ENCODE measurements at regions not wholly inside any gene's neighbourhood (a gene's known extent, or its start where the extent isn't known, plus 50 kb on each side); places are given as distances from the start of the nearest gene placed in this dataset.
"Not testable (repeated sequence)": the region's sequence is repeated elsewhere in the genome, so short reads cannot be mapped to it uniquely, and the experiment has no call there.

DNA sequence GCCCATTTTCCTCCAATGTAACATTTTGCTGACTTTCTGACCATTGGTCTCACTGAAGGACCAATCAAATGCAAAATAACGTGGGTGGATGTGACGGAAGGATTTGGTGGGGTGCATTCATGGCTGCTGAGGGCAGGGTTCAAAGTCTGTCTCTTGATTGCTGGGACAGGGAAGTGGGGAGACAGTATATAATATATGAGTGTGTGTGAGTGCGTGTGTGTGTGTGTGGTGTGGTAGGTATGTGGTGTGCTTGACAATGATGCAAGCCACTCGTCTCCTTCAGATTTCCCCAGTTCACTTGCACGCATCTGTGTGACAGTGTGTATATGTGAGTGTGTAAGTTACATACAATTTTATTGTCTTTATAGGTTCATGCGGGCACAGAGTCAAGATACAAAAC is 477.3 kb downstream of the DIRAS2 start:
- no peak for DNase-seq (ENCODE audit: low read depth in 2 of 2)
- H3K4me3 ChIP-seq (replicated peaks in 1 of 2; ENCODE audit: low read depth in 2 of 2, low read length in 2 of 2) = no peak overlapping the region
- TF ChIP-seq CTCF (IDR thresholded peaks at IDR 0.05; ENCODE audit: low read depth, low read length) = no peak

DNA sequence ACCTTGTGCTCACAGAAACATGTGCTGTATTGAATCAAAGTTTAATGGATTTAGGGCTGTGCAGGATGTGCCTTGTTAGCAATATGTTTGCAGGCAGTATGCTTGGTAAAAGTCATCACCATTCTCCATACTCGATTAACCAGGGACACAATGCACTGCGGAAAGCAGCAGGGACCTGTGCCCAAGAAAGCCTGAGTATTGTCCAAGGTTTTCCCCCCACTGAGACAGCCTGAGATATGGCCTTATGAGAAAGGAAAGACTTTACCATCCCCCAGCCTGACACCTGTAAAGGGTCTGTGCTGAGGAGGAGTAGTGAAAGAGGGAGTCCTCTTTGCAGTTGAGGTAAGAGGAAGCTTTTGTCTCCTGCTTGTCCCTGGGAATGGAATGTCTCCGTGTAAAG is 476.2 kb downstream of the DIRAS2 start:
- DNase-seq (ENCODE audit: low read depth in 2 of 2); H3K4me3 ChIP-seq (replicated peaks in 1 of 2; ENCODE audit: low read depth in 2 of 2, low read length in 2 of 2): not testable (repeated sequence)

- no peak overlapping the region for H3K4me3 ChIP-seq (replicated peaks in 1 of 2; ENCODE audit: low read depth in 2 of 2, low read length in 2 of 2)
- DNase-seq (ENCODE audit: low read depth in 2 of 2) = no peak
- TF ChIP-seq CTCF (IDR thresholded peaks at IDR 0.05; ENCODE audit: low read depth, low read length) = no peak
Measured at GRCh38 chr9:90167914-90168313, 474.7 kb downstream of the DIRAS2 start.

- no peak overlapping the region for H3K4me3 ChIP-seq (replicated peaks in 1 of 2; ENCODE audit: low read depth in 2 of 2, low read length in 2 of 2)
- DNase-seq (ENCODE audit: low read depth in 2 of 2) = no peak
- TF ChIP-seq CTCF (IDR thresholded peaks at IDR 0.05; ENCODE audit: low read depth, low read length) = no peak
Measured at GRCh38 chr9:90169490-90169889, 473.1 kb downstream of the DIRAS2 start.

DNA sequence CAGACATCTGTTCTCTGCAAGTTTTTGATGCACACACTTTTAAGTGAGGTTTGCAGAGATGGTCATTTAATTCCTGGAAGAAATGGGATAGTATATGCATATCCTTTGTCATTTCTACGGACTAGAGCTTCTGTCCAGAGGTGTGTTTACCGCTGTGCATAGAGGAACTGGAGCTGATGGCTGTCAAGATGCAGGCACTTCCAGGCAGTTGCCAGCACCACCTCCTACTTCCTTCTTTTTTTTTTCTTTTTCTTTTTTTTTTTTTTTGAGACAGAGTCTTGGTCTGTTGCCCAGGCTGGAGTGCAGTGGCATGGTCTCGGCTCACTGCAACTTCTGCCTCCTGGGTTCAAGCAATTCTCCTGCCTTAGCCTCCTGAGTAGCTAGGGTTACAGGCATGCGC is 468.7 kb downstream of the DIRAS2 start:
- not testable (repeated sequence) for DNase-seq (ENCODE audit: low read depth in 2 of 2); H3K4me3 ChIP-seq (replicated peaks in 1 of 2; ENCODE audit: low read depth in 2 of 2, low read length in 2 of 2)

- H3K4me3 ChIP-seq (replicated peaks in 1 of 2; ENCODE audit: low read depth in 2 of 2, low read length in 2 of 2); DNase-seq (ENCODE audit: low read depth in 2 of 2): not testable (repeated sequence)
Measured at GRCh38 chr9:90174346-90174745, 468.3 kb downstream of the DIRAS2 start.

DNA sequence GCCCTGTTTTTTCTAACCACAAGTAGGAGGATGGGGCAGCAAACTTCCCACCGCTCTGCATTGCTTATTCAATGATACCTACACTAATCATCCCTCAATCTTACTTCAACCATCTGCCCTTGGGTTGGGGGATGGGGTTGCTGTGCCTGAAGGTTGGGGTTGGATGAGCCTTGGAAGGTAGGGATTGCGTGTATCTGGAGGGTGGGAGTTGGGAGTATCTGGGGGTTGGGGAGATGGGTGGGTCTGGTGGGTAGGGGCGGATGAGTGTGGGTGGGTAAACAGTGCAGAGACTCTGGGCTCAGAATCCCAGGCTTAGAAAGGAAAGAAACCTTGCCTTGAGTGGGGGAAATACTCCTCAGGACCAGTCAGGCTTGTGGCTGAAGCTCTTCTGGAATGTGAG is 467.4 kb downstream of the DIRAS2 start:
- H3K4me3 ChIP-seq (replicated peaks in 1 of 2; ENCODE audit: low read depth in 2 of 2, low read length in 2 of 2) = no peak overlapping the region
- no peak for DNase-seq (ENCODE audit: low read depth in 2 of 2)
- TF ChIP-seq CTCF (IDR thresholded peaks at IDR 0.05; ENCODE audit: low read depth, low read length) = no peak

- TF ChIP-seq CTCF (IDR thresholded peaks at IDR 0.05; ENCODE audit: low read depth, low read length) = no peak
- DNase-seq (ENCODE audit: low read depth in 2 of 2) = no peak
- H3K4me3 ChIP-seq (replicated peaks in 1 of 2; ENCODE audit: low read depth in 2 of 2, low read length in 2 of 2) = no peak overlapping the region
Measured at GRCh38 chr9:90175865-90176264, 466.8 kb downstream of the DIRAS2 start.

- DNase-seq (ENCODE audit: low read depth in 2 of 2) = no peak
- no peak overlapping the region for H3K4me3 ChIP-seq (replicated peaks in 1 of 2; ENCODE audit: low read depth in 2 of 2, low read length in 2 of 2)
- no peak for TF ChIP-seq CTCF (IDR thresholded peaks at IDR 0.05; ENCODE audit: low read depth, low read length)
Measured at GRCh38 chr9:90176901-90177300, 465.7 kb downstream of the DIRAS2 start.
